ENCODE measurements at regions not wholly inside any gene's neighbourhood (a gene's known extent, or its start where the extent isn't known, plus 50 kb on each side); places are given as distances from the start of the nearest gene placed in this dataset.

- Histone ChIP-seq H3K27me3 (no peaks in the 10 kb centered on the region), H3K36me3 (no peaks in the 10 kb centered on the region), H3K27ac (no peak overlapping the region), H3K4me3 (no peak overlapping the region), H3K9me3 (no peaks in the 10 kb centered on the region), H3K4me1 (no peaks in the 10 kb centered on the region)
- WGBS, 2 donors (ENCODE audit: low coverage in 1 of 2): 60 to 68% methylated on average over 1 to 2 of the region's 2 CpGs
- intact Hi-C loops (cut with DNase I; ENCODE audit: low total_unique reads): no loop called here
- no peak for DNase-seq
- TF ChIP-seq EP300 (IDR thresholded peaks at IDR 0.05; ENCODE audit: low read depth): no peak
- TF ChIP-seq CTCF (IDR thresholded peaks at IDR 0.05): no peak
- no peak for TF ChIP-seq POLR2A (IDR thresholded peaks at IDR 0.05)
- TF ChIP-seq POLR2AphosphoS5 (IDR thresholded peaks at IDR 0.05): no peak
- in situ Hi-C loops (cut with MboI; ENCODE audit: low pct_ligation_motif_present in 1 of 4, low pct_unique_long_range_greater_than_20kb in 1 of 4, low sequenced_read_pairs in 3 of 4): no loop called here
These were observed 354.0 kb downstream of the ETNK1 start for GRCh38 chr12:22978962-22979361.

- Histone ChIP-seq H3K27ac (no peak overlapping the region), H3K9me3 (no peaks in the 10 kb centered on the region), H3K36me3 (no peaks in the 10 kb centered on the region), H3K4me1 (no peaks in the 10 kb centered on the region), H3K4me3 (no peak overlapping the region), H3K27me3 (no peaks in the 10 kb centered on the region)
- TF ChIP-seq EP300 (IDR thresholded peaks at IDR 0.05; ENCODE audit: low read depth) (no peak), POLR2AphosphoS5 (IDR thresholded peaks at IDR 0.05) (no peak), CTCF (IDR thresholded peaks at IDR 0.05) (no peak), POLR2A (IDR thresholded peaks at IDR 0.05) (no peak)
- 80 to 82% methylated on average over 2 to 5 of the region's 5 CpGs for WGBS, 2 donors (ENCODE audit: low coverage in 1 of 2)
- intact Hi-C loops (cut with DNase I; ENCODE audit: low total_unique reads) (no loop called here), in situ Hi-C loops (cut with MboI; ENCODE audit: low pct_ligation_motif_present in 1 of 4, low pct_unique_long_range_greater_than_20kb in 1 of 4, low sequenced_read_pairs in 3 of 4) (no loop called here)
- DNase-seq: no peak
These were observed 355.0 kb downstream of the ETNK1 start for GRCh38 chr12:22979854-22980469.

- intact Hi-C loops (cut with DNase I; ENCODE audit: low total_unique reads): no loop called here
- in situ Hi-C loops (cut with MboI; ENCODE audit: low pct_ligation_motif_present in 1 of 4, low pct_unique_long_range_greater_than_20kb in 1 of 4, low sequenced_read_pairs in 3 of 4): no loop called here
- no peak for DNase-seq
- Histone ChIP-seq H3K9me3 (no peaks in the 10 kb centered on the region), H3K36me3 (no peaks in the 10 kb centered on the region), H3K4me3 (no peak overlapping the region), H3K4me1 (no peaks in the 10 kb centered on the region), H3K27me3 (no peaks in the 10 kb centered on the region), H3K27ac (no peak overlapping the region)
- TF ChIP-seq POLR2A (IDR thresholded peaks at IDR 0.05): no peak
- TF ChIP-seq CTCF (IDR thresholded peaks at IDR 0.05): no peak
- TF ChIP-seq POLR2AphosphoS5 (IDR thresholded peaks at IDR 0.05): no peak
- TF ChIP-seq EP300 (IDR thresholded peaks at IDR 0.05; ENCODE audit: low read depth): no peak
- WGBS, 2 donors (ENCODE audit: low coverage in 1 of 2): 50 to 53% methylated on average over 1 to 3 of the region's 3 CpGs
These were observed 356.7 kb downstream of the ETNK1 start for GRCh38 chr12:22981711-22982110.

- in situ Hi-C loops (cut with MboI; ENCODE audit: low pct_ligation_motif_present in 1 of 4, low pct_unique_long_range_greater_than_20kb in 1 of 4, low sequenced_read_pairs in 3 of 4) (no loop called here), intact Hi-C loops (cut with DNase I; ENCODE audit: low total_unique reads) (no loop called here)
- WGBS, 2 donors (ENCODE audit: low coverage in 1 of 2): 75 to 92% methylated on average over 2 to 13 of the region's 13 CpGs
- no peak overlapping the region for H3K27ac ChIP-seq
- no peaks in the 10 kb centered on the region for H3K27me3 ChIP-seq
- H3K36me3 ChIP-seq: no peaks in the 10 kb centered on the region
- H3K9me3 ChIP-seq: no peaks in the 10 kb centered on the region
- TF ChIP-seq POLR2A (IDR thresholded peaks at IDR 0.05) (no peak), POLR2AphosphoS5 (IDR thresholded peaks at IDR 0.05) (no peak), CTCF (IDR thresholded peaks at IDR 0.05) (no peak), EP300 (IDR thresholded peaks at IDR 0.05; ENCODE audit: low read depth) (no peak)
- DNase-seq: no peak
- no peak overlapping the region for H3K4me3 ChIP-seq
- H3K4me1 ChIP-seq: no peaks in the 10 kb centered on the region
These were observed 357.7 kb downstream of the ETNK1 start for GRCh38 chr12:22982635-22983034.
